ENCODE measurements at regions not wholly inside any gene's neighbourhood (a gene's known extent, or its start where the extent isn't known, plus 50 kb on each side); places are given as distances from the start of the nearest gene placed in this dataset.

GRCh38 chr13:111577208-111577828 lies 256.9 kb downstream of the TEX29 start:
- no peak for TF ChIP-seq CTCF (IDR thresholded peaks at IDR 0.05)
- no peak for TF ChIP-seq POLR2A (IDR thresholded peaks at IDR 0.05; ENCODE audit: low read depth)
- TF ChIP-seq POLR2AphosphoS5 (IDR thresholded peaks at IDR 0.05): no peak

Data from esophagus muscularis mucosa (tissue), 3 donors.